Transverse colon (tissue), 3 donors: ENCODE measurements at regions not wholly inside any gene's neighbourhood (a gene's known extent, or its start where the extent isn't known, plus 50 kb on each side); places are given as distances from the start of the nearest gene placed in this dataset.
"Not testable (repeated sequence)": the region's sequence is repeated elsewhere in the genome, so short reads cannot be mapped to it uniquely, and the experiment has no call there.

Experiments
- POLR2A ChIP-seq: fragments of 450-650 bp; IDR thresholded peaks from one replicate; pipeline ENCODE4 v1.6.1; 2016; ENCODE audit warnings: antibody characterized with exemption, mild to moderate bottlenecking, moderate library complexity
- TF ChIP-seq, protein P1 (sequence below), 5 experiments: fragments of 200-600 bp in 3 of 5; fragments of 450-650 bp in 2 of 5; sonication (generic) in 3 of 5; IDR thresholded peaks; 1 replicate in 2 of 5; 2 replicates in 3 of 5; pipeline ENCODE4 v1.5.1; 2016 to 2017; ENCODE audit warnings: antibody characterized with exemption in 5 of 5, inconsistent platforms in 3 of 5, mild to moderate bottlenecking in 2 of 5, moderate library complexity in 1 of 5

DNA sequence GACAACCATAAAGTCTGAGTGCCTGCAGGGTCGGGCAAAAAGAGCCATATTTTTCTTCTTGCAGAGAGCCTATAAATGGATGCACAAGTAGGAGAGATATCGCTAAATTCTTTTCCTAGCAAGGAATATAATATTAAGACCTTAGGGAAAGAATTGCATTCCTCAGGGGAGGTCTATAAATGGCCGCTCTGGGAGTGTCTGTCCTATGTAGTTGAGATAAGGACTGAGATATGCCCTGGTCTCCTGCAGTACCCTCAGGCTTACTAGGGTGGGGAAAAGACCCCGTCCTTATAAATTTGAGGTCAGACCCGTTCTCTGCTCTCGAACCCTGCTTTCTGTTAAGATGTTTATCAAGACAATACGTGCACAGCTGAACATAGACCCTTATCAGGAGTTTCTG is 250.9 kb downstream of the ANKRD50 start:
- TF ChIP-seq, protein P1, sequence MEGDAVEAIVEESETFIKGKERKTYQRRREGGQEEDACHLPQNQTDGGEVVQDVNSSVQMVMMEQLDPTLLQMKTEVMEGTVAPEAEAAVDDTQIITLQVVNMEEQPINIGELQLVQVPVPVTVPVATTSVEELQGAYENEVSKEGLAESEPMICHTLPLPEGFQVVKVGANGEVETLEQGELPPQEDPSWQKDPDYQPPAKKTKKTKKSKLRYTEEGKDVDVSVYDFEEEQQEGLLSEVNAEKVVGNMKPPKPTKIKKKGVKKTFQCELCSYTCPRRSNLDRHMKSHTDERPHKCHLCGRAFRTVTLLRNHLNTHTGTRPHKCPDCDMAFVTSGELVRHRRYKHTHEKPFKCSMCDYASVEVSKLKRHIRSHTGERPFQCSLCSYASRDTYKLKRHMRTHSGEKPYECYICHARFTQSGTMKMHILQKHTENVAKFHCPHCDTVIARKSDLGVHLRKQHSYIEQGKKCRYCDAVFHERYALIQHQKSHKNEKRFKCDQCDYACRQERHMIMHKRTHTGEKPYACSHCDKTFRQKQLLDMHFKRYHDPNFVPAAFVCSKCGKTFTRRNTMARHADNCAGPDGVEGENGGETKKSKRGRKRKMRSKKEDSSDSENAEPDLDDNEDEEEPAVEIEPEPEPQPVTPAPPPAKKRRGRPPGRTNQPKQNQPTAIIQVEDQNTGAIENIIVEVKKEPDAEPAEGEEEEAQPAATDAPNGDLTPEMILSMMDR (IDR thresholded peaks at IDR 0.05), result not testable (repeated sequence)
- TF ChIP-seq POLR2A, result not testable (repeated sequence)
